ENCODE measurements at regions not wholly inside any gene's neighbourhood (a gene's known extent, or its start where the extent isn't known, plus 50 kb on each side); places are given as distances from the start of the nearest gene placed in this dataset.
"Not testable (repeated sequence)": the region's sequence is repeated elsewhere in the genome, so short reads cannot be mapped to it uniquely, and the experiment has no call there.

DNA sequence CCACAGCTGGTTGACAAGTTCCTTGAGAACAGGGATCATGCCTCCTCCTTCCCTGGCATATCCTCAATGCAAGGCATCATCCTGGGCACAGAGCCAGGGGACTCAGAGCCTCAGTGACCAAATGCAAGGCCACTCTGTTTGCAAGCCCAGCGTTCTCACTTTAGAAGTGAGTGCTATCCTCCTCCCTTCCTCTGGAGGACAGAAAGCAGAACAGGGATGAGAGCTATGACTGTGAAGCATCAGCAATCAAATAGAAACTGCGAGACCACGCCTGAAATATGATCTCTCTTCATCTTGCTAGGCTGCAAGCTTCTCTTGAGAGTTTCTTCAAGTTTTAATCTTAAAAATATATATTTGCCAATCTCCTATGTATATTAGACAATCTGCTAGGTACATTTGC lies 119.8 kb downstream of the LRATD1 start:
- FAIRE-seq: no peak

DNA sequence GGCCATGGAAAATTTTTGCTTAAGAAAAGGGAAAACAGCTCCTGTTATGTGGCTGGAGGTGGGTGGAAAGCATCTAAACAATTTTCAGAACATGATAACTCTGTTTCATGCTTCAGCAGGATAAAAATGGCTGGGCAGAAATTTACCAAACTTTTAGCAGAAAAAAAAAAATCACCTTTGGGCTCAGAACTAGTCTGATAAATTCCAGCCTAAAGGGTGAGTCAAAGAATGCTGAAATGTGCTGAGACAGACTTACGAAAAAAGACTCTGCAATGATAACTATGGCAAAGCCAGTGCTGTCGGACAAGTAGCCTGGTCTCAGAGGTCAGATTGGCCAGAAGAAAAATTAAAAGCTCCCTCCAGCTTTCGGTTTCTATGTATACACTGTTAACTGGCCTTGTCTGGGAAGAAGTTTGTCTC lies 123.6 kb downstream of the LRATD1 start:
- FAIRE-seq: no peak

DNA sequence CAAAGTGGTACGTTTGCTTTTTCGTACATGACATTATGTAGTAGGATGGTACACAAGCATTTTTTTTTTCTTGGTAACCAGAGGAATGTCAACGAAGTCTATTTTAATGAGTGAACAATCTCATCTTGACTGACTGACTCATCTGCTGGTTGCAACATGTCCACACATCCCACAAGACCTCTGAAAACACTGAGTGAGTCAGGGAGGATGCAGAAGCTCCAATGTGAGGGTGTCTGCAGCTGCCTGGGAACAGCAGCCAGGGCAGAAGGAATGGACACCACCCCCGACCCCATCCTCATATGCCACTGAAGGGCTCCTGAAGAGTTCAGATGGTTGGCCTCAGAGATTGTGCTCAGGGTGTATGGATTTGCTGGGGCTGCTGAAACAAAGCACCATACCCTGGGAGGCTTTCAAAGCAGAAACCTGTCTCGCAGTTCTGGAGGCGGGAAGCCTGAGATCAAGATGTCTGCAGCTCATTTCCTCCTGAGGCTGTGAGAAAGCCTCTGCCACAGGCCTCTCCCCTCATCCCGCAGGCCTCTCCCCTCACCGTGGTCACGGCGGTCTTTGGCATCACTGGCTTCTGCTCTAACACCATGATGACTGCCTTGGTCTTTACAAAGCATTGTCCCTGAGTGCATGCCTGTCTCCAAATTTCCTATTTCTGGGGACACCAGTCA lies 124.6 kb downstream of the LRATD1 start:
- no peak for FAIRE-seq

DNA sequence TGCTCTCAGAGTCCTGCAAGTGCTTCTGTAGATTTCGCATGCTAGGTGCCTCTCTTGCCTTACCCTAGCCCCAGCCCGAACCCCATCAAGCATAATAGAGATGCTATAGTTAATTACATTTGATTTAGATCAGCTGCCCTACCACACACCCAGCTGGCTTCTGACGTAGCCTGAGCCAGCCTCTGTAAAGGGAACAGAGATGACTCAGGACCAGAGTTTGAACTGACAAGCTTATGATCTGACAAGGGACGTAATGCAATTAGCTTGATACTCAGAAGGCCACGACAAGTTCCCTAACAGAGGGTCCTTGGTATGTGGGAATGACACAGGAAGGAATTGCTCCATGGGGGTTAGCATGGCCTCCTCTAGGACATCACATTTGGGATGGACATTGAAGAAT lies 126.6 kb downstream of the LRATD1 start:
- no peak for FAIRE-seq

DNA sequence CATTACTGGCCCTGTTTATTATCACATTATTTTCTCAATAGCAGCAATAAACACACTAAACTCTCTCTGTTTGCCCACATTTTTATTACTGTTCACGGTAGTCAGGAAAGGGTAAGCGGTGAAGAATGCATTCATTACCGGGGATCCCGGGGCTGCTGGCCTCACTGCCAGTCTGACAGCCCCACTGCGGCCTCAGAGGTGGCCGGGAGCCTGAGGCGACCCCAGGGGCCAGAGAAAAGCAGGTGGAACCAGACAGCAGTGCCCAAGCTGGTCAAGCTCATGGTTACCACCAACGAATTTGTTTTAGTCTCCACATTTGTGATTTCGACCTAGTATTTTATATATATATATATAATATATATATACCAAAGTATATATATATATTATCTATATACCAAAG lies 127.7 kb downstream of the LRATD1 start:
- no peak for FAIRE-seq

DNA sequence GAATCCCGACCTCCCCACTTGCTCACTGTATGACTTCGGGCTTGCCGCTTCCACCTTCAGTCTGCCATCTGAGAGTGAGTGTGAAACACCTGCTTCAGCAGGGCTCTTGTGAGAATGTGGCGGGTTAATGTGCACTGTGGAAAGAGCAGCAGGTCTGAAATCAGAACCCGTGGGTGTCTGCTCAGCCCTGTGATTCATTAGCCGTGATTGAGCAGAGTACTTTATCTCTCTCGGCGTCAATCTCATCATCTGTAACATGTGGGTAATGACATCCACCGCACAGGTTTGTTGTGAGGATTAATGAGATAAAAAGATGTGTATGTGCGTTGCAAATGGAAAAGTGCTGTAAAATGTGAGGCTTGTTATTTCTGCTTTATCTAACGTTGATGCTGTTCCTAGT lies 128.6 kb downstream of the LRATD1 start:
- FAIRE-seq: no peak

DNA sequence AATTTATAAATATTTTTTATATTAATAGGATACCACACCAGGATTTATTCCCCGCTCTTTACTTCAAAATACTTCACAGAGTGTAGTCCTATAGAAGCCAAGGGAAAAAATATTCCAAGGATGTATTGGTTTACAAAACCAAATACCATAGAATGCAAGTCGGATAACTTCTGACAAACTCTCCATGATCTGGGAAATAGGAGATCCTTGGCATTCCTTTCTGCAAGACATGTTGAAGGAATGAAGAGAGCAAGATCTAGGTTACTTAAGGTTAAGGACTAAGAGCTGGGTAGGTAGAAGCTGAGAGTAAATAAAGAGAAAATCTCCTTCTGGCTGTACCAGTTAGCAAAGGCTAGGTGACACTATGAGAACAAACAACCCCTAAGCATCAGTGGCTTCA lies 141.2 kb downstream of the LRATD1 start:
- no peak for FAIRE-seq

DNA sequence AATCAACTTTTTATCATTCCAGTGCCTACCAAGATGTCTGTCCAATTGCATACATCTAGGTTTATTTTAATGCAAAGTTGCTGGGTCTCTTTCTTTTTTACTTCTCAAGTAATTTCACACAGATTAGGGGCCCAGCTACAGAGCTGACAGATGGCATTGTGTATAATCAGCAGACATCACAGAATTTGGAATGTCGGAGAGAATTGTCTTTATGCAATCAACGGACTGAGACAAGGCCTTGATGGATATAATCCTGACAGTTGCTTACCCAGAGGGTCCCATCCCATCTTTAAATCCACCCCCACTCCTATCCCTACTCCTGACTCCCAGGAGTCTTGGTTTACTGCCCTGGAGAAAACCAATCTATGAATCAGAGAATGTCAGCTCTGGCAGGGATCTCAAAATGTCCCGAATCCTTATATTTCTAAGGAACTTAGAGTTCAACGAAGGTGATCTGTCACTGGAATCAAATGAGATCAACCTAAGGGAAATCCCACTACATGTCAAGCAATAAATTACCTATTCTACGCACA lies 142.0 kb downstream of the LRATD1 start:
- no peak for FAIRE-seq

DNA sequence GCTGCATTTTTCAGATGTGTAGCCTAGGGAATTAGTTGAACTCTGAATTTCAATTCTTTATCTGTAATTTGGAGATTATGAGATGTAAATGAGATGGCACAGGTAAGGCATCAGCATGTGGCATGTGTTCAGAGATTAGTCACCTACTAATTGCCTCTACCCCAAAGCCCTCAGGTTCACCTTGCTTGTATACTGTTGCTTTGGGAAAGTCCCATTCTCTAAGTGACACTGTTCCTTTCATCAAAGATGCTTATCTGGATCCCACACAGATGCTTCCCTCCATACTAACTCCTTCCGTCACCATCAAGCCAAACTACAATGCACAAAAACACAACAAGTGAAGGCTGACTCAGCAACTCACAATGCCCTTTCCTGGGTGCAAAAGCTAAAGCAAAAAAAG lies 143.7 kb downstream of the LRATD1 start:
- FAIRE-seq: no peak

DNA sequence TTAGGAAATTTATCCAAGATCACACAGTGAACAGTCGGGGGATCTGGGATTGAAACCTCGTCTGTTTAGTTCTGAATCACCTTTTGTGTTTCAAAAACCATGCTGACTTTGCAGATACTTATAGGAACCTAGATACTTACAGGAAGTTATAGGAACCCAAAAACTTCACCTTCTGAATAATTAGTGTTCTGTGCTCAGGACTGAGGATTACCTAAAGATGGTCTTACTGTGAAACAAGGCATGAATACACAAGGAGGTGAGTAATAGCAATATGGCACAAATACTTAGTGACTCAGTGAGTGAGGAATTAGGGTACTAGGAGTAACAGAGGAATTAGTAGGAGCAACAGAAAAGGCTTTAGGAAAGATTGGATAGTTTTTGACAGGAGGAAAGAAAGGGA lies 145.5 kb downstream of the LRATD1 start:
- FAIRE-seq: no peak

DNA sequence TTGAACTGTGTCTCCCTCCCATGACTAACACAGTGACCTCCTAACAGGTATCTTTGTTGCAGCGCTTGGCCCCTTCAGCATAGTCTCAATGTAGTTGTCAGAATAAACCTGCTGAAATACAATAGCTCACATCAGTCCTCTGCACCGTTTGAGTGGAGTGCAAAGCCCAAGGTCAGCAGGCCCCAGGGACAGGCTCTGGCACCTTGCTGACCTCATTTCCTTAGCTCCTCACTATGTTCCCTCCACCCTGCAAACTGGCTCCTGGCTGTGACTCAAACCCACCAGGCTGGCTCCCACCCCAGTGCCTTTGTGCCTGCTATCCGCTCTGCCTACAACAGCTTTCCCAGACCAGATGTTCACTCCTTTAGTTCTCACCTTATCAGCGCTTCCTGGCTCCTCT lies 146.7 kb downstream of the LRATD1 start:
- FAIRE-seq: no peak

DNA sequence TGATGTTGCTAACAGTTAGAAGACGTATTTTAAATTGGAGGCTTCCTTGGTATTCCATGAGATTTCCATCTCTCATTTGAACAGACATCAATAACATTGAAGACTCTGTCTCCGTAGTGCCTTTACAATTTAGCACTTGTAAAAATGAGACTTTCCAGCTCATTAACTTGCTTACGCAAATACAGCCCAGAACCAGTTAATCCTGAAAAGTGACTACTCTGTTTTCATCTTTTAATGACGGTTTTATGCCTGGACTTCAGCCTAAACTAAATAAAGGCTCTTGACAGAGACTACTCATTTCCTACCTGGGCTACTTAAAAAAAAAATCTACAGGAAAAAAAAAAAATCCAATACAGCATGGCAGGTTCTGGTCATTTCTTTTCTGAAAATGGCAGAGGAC lies 148.6 kb downstream of the LRATD1 start:
- no peak for FAIRE-seq

DNA sequence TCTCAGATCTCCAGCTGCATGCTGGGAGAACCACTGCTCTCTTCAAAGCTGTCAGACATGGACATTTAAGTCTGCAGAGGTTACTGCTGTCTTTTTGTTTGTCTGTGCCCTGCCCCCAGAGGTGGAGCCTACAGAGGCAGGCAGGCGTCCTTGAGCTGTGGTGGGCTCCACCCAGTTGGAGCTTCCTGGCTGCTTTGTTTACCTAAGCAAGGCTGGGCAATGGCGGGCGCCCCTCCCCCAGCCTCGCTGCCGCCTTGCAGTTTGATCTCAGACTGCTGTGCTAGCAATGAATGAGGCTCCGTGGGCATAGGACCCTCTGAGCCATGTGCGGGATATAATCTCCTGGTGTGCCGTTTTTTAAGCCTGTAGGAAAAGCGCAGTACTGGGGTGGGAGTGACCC lies 156.3 kb downstream of the LRATD1 start:
- not testable (repeated sequence) for FAIRE-seq

DNA sequence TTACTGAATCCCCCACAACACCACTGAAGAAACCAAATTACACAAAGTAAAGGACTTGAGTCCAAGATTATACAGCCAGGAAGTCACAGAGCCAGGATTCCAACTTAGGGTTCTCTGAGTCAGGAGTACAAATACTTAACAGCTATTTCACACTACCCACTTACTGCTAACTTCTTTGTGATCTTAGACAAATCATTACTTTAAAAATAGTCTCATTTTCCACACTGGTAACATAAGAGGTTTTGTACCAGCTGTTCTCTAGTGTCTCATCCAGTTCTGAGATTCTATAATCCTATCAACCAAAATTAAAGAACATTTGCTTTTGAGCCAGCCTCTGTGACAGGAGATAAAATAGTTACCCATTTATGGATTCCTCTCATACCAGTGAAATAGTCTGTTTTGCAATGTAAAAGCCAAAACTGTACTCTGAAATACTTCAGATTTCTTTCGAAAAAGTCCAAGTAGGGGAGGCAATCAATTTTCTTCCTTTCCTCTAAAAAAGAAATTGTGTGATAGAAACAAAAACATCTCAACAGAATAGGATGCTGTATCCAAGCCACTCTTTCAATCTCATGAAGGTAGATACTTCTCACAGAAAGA lies 157.6 kb downstream of the LRATD1 start:
- no peak for FAIRE-seq

DNA sequence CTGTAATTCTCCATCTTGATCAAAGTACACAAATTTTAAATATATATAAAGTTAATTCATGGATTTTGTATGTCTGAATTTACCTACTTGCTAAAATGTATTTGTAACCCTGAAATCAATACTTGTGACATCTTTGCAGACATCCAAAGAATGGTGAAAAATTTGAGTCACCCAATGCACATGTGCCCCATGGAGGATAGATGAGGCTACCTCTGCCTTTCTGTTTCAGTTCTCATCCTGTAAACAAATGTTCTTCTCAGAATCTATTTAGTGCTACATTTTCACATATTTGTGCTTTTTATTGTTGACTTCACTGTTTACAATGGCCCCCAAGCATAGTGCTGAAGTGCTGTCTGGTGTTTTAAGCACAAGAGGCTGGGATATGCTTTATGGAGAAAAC lies 171.5 kb downstream of the LRATD1 start:
- no peak for FAIRE-seq

DNA sequence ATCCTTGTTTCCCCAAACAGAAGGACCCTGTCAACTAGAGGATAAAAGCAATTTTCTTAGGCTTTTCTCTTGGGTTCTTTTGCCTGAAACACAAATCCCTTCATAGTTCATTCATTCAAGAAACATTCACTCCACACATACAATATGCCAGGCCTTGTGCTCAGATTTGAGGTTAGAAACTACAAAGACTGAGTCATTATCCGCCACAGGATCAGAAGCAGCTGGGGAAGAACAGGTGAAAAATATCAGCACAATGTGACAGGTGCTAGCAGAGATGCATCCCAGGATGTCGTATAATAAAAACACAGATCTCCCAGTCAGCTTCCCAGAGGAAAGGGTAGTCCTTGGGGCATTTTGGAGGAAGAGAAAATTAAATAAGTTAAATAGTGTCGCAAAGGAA lies 172.4 kb downstream of the LRATD1 start:
- no peak for FAIRE-seq

DNA sequence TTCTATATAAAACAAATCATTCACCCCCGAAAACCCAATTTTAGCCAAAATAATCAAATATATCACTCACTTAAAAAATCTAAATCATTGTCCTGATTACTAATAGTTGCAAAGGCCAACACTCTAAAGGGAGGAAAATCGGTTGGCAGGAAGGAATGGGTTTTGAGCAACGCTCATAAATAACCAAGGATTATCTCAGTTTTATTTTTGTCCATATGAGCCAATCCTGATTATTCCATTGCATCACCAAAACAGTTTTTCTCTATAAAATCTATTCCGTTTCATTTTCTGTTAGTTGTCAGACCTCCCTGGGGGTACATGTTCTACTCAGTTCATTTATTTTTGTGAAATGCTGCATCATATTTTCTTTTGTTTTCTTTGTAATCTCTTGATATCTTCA lies 174.1 kb downstream of the LRATD1 start:
- FAIRE-seq: no peak

DNA sequence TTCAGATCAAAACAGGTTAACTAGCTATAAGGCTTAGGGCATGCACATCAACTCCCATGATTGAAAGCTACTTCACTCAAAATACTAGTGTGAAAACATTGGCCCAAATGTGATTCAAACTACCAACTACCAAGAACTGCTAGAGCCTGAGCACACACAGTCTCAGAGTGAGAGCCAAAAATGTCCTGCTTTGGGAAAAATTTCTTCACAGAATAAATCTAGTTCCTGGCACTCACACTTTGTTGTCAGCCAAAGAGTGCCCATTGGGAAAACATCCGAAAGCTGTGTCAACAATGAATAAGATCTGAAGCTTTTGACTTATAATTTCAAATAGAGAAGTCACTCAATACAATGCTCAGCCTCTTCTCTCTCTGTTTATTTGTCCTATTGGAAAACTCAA lies 182.7 kb downstream of the LRATD1 start:
- no peak for FAIRE-seq

DNA sequence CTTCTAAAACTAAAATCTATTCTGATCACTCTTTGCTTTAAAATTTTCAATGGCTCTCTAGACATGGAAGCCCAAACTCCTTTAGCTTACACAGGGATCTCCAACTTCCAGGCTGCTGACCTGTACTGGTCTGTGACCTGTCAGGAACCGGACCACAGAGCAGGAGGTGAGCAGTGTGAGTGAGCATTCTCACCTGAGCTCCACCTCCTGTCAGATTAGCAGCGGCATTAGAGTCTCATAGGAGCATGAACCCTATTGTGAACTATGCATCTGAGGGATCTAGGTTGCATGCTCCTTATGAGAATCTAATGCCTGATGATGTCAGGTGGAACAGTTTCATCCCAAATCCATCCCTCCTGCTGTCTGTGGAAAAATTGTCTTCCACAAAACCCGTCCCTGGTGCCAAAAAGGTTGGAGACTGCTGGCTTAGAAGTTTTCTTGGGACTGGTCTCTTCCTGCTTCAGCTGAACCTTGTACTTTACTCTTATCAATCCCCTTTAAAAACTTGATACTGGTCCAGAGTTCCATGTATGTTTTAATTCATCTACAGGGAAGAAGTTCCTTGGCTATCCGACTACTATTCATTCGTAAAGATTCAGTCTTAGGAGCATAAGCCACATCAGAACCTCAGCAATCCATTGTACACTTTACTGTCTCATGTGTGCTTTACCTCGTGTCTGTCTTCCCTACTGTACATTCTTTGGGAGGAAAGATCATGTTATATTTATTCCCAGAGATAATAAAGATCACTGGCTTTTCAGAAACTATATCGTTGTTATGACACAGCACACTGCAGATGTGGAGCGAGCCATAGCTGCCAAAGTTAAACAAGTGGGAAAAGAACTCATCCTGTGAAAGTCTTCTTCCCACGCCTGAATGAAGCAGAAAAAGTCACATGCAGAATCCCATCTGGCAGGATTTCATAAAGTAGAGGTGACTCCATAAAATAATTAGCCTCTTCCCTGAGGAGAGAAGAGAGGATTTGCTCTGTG lies 183.8 kb downstream of the LRATD1 start:
- FAIRE-seq: no peak

DNA sequence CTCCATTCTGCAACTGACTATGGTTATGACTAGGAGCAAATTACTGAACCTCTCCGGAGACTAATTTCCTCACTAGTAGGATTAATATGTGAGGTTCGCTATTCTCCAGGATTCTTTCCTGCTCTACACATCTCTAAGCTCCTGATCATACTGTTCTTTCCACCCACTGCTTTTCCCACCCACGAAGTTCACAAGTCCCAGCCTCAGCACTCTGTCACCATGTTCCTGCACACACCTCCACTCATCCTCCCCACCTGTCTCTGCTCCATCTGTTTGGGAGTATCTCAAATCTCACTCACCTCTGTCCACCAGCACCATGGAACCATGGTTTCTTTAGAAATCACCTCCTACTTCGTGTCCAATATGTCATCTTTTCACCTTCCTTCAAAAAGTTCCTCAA lies 185.3 kb downstream of the LRATD1 start:
- no peak for FAIRE-seq

DNA sequence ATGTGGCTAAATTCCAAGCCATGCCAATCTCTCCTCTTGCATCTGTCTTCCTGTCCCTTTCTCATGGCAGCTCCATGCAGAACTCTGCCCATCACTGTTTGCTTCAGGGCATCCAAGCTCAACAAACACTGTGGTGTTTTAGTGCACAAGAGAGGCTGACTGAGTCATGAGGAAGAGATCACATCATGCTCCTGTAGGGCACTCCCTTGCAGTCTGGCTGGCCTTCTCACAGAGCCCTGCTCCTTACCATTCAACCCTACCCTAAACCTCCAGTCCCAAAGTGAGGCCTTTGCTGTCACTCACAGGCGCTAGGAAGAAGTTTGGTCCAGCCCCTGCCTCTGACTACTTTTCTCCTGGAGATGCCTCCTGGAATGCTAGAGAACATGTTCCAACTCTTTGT lies 194.0 kb downstream of the LRATD1 start:
- no peak for FAIRE-seq

DNA sequence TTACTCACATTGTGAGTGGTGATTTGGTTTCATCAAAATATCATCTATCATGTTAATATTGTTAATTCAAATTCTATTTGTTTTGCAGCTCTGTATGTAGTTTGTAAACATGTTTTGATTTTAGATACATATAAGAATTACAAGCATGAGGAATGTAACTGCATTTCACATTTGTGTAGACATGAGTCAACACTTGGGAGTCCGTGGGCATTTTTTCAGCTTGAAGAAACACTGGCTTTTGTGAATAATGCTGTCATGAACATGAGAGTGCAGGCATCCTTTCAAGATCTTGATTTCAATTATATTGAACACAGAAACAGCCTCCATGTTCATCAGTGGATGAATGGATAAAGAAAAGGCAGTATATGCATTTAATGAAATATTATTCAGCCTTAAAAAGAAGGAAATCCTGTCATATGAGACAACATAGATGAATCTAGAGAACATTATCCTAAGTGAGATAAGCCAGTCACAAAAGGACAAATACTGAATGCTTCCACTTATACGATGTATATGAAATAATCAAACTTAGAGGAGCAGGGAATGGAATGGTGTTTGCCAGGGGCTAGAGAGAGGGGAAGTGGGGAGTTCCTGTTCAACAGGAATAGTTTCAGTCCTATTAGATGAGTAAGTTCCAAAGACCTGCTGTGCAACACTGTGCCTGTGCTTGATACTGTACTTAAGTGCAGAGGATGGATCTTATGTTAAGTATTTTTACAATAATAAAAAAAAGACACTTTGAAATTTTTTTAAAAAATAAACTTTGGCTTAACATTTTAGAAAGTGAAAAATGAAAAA lies 194.9 kb downstream of the LRATD1 start:
- no peak for FAIRE-seq

DNA sequence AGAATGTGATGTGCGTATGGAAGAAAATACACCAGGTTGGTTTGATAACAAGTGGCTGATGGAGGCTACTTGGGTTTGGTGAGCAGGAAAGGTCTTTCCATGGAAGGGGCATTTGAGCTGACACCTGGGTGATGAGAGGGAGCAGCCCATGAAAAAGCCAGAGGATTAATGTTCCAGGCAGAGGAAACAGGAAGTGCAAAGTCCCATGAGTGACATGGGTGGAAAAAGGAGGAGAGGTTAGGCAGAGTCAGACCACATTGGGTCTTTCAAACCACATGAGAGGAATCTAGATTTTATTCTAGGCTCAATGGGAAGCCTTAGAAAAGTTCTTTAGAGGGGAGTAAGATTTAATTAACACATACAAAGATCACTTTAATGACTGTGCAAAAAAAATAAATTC lies 195.7 kb downstream of the LRATD1 start:
- FAIRE-seq: no peak
